ENCODE measurements at regions not wholly inside any gene's neighbourhood (a gene's known extent, or its start where the extent isn't known, plus 50 kb on each side); places are given as distances from the start of the nearest gene placed in this dataset.

DNA sequence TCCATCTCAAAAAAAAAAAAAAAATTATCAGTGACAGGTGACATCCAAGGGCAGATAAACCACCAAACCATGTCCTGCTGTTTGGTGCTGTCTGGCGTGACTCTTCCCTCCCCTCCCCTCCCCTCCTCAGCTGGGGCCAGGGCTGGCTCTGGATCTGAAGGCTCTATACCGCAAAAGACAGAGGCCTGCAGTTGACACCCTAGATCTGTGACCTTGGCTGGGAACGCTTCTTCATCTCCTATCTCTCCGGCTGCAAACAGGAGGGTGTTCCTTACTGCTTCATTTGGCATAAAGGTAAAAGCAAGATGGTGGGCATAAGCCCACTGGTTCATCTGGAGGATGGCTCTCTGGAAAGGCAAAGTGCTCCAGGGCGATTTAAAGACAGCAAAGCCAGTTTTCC, 126.8 kb upstream of the PRMT8 start:
- TF ChIP-seq, protein P1, sequence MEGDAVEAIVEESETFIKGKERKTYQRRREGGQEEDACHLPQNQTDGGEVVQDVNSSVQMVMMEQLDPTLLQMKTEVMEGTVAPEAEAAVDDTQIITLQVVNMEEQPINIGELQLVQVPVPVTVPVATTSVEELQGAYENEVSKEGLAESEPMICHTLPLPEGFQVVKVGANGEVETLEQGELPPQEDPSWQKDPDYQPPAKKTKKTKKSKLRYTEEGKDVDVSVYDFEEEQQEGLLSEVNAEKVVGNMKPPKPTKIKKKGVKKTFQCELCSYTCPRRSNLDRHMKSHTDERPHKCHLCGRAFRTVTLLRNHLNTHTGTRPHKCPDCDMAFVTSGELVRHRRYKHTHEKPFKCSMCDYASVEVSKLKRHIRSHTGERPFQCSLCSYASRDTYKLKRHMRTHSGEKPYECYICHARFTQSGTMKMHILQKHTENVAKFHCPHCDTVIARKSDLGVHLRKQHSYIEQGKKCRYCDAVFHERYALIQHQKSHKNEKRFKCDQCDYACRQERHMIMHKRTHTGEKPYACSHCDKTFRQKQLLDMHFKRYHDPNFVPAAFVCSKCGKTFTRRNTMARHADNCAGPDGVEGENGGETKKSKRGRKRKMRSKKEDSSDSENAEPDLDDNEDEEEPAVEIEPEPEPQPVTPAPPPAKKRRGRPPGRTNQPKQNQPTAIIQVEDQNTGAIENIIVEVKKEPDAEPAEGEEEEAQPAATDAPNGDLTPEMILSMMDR (IDR thresholded peaks at IDR 0.05; ENCODE audit: poor library complexity): no peak
- no peak for TF ChIP-seq EZH2 (IDR thresholded peaks at IDR 0.05; ENCODE audit: borderline replicate concordance)

Measured in hepatocyte (in vitro differentiated cells).